ENCODE measurements at regions not wholly inside any gene's neighbourhood (a gene's known extent, or its start where the extent isn't known, plus 50 kb on each side); places are given as distances from the start of the nearest gene placed in this dataset.

DNA sequence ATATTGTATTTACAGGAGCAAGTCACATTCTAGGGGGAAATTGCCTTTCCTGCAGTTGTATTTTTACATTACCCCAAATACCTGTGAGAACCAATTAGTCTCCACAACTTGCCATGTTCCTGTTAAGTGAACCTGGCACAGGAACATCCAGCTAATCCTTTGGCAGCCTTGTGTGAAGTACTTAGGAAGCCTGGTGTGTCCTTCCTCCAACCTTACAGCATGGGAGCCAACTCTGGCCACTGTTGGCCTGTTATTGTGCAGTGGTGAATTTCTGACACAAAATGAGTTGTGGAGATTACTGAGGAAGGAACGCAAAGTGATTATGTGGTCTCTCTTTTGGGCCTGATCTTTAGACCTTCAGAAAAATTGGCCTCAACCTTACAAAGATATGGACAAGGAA, 238.0 kb upstream of the PITX2 start:
- Histone ChIP-seq H2BK120ac (ENCODE audit: low read depth, low read length) (no peak overlapping the region), H4K20me1 (ENCODE audit: insufficient read depth, low read length) (no peaks in the 10 kb centered on the region), H2BK20ac (ENCODE audit: low read depth, low read length) (no peak overlapping the region), H4K8ac (ENCODE audit: low read depth in 2 of 2, low read length in 2 of 2) (no peak overlapping the region), H3K9ac (ENCODE audit: low read depth, low read length) (no peak overlapping the region), H3K4me3 (ENCODE audit: insufficient read depth, low read depth, low read length) (no peak overlapping the region), H3K9me3 (ENCODE audit: control insufficient read depth, insufficient read depth, low read length) (no peaks in the 10 kb centered on the region), H3K4me1 (ENCODE audit: control insufficient read depth, insufficient read depth, low read length) (no peaks in the 10 kb centered on the region), H3K36me3 (ENCODE audit: control insufficient read depth, insufficient read depth, low read length) (no peaks in the 10 kb centered on the region), H3K4me2 (ENCODE audit: low read depth, low read length) (no peak overlapping the region), H4K91ac (ENCODE audit: insufficient read depth, low read depth, low read length) (no peak overlapping the region), H3K4ac (ENCODE audit: low read depth, low read length) (no peak overlapping the region), H3K23ac (ENCODE audit: low read depth, low read length) (no peak overlapping the region), H2BK5ac (ENCODE audit: low read depth, low read length, poor library complexity, severe bottlenecking) (no peak overlapping the region), H2AK5ac (ENCODE audit: low read depth, low read length) (no peak overlapping the region), H2AFZ (replicated peaks; ENCODE audit: low read length, poor library complexity) (no peak overlapping the region), H3K14ac (replicated peaks; ENCODE audit: low read depth, low read length) (no peak overlapping the region), H3K18ac (ENCODE audit: low read depth, low read length) (no peak overlapping the region), H4K5ac (ENCODE audit: low read depth, low read length) (no peak overlapping the region), H3K27ac (ENCODE audit: insufficient read depth, low read length) (no peak overlapping the region), H3K79me1 (ENCODE audit: low read depth in 1 of 2, low read length in 2 of 2) (no peaks in the 10 kb centered on the region), H3K9me1 (ENCODE audit: insufficient read depth, low read length) (no peaks in the 10 kb centered on the region), H2AK9ac (replicated peaks; ENCODE audit: low read depth, low read length, poor library complexity) (no peak overlapping the region), H2BK15ac (ENCODE audit: low read depth, low read length) (no peak overlapping the region), H3K27me3 (ENCODE audit: control insufficient read depth, insufficient read depth, low read length) (no peaks in the 10 kb centered on the region), H3K56ac (ENCODE audit: extremely low read depth, insufficient read depth, low read length) (no peak overlapping the region)
- ChIA-PET CTCF (interaction anchor here (1.2 kb wide), 1 partner anchor 97 kb away, joined by 3 read pairs; no protein-coding TSS in a partner anchor), POLR2A (ENCODE audit: unreplicated experiment) (no interaction called here)
- in situ Hi-C loops (cut with MboI; ENCODE audit: low sequenced_read_pairs) (no loop called here), dilution Hi-C loops (cut with HindIII; ENCODE audit: low sequenced_read_pairs, unreplicated experiment) (no loop called here), intact Hi-C loops (cut with micrococcal nuclease) (loop anchor here (10.0 kb wide), 1 partner anchor 774 kb away; no protein-coding TSS in a partner anchor)
- no TSS peak for BruUV-seq (replicated peaks)
- ATAC-seq (ENCODE audit: low read depth) (no peak), DNase-seq (no peak)
- no CpG with 5 or more reads among the region's 1 CpG for WGBS, 2 experiments (ENCODE audit: extremely low coverage in 2 of 2, insufficient read length in 1 of 2)
- TF ChIP-seq MAFK (IDR thresholded peaks at IDR 0.05; ENCODE audit: low read depth, low read length) (no peak), CHD1 (IDR thresholded peaks at IDR 0.05; ENCODE audit: low read depth, low read length) (no peak)

All from IMR-90 (cell line).